AG20443 (cell line): ENCODE measurements at regions not wholly inside any gene's neighbourhood (a gene's known extent, or its start where the extent isn't known, plus 50 kb on each side); places are given as distances from the start of the nearest gene placed in this dataset.

Experiments
- DNase-seq: peaks from one replicate; pipeline ENCODE4 v3.0.0; 2012; ENCODE audit warnings: low spot score, mixed read lengths

DNA sequence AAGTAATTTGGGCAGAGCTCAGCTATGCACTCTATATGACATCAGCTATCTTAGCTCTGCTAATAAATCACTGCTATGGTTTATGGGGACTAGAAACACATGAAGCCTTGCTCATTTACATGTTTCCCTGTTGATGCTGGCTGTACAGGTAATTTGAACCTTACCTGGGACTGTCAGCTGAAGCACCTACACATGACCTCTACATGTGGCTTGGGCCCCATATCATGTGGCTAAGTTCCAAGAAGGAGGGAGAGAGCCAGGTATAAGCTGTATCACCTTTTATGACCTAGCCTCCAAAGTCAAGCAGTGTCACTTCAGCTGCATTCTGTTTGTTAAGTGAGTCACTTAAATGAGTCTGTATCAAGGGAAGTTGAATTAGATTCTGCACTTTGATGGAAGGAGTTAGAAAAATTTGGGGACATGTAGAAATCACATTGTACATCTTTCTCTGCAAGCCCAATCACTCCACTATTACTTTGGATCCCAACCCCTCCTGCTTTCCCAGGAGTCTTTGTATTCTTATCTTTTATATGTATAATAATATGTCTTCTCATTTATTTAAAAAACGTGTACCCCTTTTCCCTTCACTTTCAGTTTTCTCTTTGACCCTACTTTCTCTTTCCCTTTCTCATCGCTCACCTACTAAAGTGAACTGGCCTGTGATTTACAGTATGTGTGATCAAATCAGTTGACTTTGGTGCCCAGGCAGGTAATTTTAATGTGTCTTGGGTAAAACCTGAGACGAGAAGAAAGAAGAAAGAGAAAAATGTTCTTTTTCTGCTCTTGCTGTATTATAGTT is 53.4 kb upstream of the PRKACB start:
- DNase-seq: no peak

DNA sequence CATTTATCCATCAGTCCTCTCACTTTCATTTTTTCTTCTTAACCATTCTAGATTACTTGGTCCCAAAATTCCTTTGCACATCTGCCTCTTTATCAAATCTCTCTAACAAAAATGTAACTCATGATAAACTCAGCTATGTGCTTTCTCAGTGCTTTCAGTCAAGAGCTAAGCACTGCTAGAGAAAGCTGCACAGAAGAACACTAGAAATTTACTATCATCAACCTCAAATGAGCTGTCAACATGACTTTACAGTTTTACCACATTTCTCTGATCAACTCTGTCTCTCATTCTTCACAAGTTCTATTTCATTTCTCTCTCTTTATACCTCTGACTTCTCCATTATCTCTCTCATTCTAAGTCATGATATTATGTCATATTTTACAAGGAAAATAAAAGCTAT is 54.2 kb upstream of the PRKACB start:
- no peak for DNase-seq

DNA sequence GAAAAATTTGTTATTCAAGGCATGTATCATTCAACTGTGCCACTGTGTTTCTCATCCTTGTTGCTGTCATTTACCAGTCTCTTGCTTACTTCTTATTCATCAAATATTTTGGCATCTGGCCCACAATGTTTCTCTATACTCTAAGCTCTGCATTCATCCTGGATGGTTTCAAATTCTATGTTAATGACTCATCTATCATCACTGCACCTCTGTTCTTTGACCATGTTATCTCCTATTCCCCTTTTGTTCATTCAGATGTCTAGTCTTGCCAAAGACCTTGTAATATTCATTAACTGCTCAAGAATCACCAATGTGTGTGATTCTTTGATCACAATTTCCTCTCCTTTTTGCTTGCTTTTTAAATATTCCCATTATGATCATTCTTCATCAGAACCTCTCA is 54.6 kb upstream of the PRKACB start:
- no peak for DNase-seq

DNA sequence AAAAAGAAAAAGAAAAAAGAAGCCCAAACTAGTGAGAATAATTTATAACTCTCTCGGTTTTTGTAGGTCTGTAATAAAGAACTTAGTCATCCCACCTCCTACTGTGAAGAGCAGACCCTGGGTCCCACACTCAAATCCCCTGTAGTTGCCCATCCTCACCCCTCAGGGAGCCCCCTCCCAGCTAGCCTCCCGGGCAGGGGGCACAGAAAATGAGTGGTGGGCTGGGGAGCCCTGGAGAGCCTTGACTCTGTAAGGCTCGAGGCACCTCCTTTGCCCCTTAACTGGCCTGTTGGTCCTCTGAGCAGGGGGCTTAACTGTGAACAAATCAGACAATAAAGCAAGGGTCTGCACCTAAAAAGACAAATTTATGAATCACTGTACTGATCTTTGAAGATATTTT is 57.5 kb upstream of the PRKACB start:
- no peak for DNase-seq

DNA sequence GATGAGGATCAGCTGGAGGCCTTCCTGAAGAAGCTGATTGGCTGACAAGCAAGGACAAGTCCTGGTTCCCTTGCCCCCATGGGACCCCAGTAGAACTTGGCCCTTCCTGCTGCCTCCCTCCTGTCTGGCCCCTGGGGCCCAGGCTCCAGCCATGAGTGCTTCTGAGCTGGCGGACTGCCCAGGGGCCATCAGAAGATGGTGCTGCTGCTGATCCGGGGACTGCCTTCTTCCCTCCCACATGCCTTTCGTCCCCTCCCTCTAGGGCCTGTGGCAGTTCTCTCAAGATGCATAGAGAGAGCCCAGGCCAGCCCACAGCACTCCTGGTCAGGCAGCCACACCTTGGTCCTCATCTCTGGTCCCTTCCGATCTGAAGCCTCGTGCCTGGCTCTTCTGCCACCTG is 57.9 kb upstream of the PRKACB start:
- DNase-seq: no peak

DNA sequence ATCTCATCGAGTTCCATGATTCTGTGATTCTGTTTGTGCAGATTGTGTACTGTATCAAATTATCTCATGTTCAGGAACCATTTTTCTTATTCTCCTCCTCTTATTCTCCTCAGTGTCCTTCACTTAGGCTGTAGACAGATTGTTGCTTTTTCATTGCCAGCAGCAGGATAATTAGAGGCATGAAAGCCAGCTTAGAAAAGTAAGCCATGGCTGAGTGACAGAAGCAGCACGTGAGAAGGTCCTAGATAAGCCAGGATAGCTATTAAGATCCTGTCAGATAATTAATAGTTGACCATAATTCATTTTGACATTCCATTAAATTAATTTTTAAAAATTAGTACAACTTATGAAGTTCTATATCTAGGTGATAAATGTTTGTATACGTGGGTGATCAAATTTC is 60.8 kb upstream of the PRKACB start:
- DNase-seq: no peak

DNA sequence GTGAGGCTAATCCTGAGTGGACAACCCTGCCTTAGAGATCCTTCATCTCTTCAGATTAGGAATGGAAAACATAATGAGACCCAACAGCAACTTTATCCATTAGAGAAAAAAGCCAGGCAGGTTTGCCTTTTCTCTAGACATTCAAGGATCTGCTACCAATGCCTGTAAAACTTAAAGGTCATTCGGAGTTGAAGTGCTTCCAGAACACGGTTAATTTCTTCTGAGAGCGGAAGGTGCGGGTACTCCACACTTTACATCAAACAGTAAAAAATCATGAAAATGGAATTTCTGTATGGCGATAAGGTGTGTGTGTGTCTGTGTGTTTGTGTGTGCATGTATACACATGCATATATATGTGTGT is 65.2 kb upstream of the PRKACB start:
- no peak for DNase-seq

DNA sequence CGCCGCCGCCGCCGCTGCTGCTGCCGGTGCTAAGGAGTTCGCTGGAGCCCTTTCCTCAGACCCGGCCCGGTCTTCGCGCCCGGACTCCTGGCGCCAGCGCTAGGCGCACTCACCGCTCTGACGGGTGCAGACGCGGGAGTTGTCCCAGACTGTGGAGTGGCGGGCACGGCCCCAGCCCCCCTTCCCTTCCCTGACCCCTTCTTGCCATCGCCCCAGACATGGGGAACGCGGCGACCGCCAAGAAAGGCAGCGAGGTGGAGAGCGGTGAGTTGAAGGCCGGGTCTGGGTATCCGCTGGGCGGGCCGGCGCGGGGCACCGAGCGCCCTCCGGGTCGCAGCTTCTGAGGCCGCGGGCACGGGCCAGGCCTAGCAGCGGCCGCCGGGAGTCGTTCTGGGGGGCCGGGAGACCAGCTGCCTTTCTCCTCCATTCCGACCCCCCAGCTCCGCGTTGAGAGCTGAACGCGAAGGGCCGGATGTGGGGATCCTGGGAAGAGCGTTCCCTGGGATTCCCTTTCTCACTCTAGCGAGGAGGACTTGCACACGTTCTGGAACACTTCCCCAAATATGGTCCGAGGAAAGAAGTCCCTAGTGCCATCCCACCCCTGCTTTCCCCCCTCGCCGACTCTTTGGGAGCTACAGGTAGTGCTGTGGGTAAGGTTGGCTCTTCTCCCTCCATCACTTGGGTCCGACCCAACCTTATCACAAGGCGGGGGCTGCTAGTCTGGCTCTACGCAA is 65.8 kb upstream of the PRKACB start:
- DNase-seq: no peak

DNA sequence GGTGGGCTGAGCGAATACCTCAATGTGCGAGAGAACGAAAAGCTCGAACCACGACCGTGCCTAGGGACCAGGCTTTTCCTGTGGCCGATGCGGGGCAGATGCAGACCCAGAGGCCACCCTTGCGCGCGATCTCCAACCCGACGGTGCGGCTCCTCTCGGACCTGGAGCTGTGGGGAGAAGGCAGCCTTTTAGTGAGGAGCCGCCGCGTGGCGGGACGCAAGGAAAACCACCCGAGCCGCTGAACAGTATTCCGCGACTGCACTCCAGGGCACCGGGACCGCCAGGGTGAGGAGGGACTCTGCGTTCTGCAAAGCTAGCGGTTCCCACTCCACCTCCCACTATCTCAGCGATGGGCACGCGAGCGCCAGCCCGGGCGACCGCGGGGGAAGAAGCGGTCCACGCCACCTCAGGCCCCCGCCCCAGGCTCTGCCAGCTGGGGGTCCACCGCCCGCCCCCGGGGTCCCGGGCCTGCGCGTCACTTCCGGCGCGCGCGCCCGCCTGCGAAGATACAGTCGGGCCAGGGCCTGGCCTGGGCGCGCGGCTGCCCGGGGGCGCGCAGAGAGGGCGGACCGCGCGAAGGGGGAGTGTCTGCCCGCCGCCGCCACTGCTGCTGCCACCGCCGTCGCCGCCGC is 66.5 kb upstream of the PRKACB start:
- DNase-seq: peak; percentile 97

DNA sequence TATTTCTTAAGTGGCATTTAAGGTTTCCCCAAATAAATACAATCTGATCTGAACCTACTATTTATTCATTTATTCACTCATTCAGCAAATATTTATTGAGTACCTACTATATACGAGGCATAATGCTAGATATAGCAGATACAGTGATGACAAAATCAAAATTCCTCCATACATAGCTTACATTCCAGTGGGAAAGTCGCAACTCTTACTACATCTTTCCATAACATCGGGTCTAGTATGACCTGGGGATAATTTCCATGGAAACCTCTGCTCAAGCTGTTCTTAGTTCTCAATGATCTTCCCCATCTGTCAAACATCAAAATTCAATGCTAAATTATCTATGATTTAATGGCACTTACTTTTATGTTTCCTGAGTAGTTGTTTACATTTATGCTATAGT is 70.8 kb upstream of the PRKACB start:
- no peak for DNase-seq

DNA sequence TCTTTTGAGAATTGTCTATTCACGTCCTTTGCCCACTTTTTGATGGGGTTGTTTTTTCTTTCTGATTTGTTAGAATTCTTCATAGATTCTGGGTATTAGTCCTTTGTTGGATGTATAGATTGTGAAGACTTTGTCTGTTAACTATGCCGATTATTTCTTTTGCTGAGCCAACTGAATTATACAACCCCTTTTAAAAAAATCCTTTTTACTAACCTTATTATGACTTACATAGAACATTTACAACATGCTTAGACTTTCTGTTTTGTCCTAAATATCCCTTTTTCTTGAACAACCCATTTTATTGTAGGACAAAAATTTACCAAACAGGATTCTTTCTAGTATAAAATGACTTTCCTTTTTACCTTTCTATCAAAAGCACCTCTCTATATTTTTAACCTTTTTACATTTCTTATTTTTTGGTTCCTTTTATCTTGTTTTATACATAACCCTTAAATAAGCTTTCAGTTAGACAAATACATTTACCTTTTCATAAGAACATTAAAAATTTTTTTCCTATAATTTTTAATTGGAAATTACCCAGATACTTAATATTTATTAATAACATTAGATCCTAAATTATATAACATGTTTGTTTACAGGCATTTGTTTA is 70.4 kb upstream of the TTLL7 start:
- DNase-seq: no peak

DNA sequence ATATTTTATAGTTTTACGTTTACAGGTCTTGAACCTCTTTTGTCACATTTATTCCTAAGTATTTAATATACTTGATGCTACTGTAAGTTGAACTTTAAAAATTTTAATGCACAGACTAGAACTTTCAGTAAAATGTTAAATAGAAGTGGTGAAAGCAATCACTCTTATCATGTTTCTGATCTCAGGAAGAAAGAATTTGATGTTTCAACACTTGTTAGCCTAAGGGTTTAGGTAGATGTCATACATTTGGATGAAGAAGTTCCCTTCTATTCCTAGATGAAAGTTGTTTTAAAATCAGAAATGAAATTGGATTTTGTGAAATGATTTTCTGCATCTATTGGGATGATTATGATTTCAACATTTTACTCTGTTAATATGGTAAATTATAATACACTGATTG is 63.6 kb upstream of the TTLL7 start:
- DNase-seq: no peak

DNA sequence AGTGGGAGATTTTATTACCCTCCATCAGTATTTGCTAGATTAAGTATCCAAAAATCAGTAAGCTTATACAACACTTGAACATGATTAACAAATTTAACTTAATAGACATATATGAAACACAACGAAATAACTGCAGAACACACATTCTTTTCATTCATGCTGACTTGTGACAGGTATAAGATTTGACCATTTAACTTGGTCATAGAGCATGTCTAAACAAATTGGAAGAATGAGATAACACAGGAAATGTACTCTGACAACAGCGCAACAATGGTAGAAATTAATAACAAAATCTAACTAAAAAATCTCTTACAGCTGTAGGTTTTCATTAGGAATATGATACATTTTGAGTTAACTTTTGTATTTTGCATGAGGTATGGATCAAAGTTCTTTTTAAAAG is 62.4 kb upstream of the TTLL7 start:
- DNase-seq: no peak

DNA sequence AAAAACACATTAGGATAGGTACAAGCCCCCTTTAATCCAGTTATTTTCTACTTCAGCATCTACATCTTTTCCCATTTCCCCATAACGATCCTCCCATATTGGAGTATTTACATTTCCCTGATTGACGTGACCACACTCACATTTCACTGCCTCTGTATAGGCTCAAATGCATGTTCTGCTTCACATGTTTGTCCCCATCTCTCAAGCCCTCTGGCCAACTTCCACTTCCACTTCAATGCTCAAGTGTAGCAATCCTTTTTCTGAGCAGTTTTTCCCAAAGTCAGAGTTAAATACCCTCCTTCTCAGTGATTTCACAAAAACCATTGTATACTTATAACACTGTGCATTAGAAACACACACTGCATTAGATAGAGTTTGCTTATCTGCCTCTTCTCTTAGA is 61.8 kb upstream of the TTLL7 start:
- no peak for DNase-seq

DNA sequence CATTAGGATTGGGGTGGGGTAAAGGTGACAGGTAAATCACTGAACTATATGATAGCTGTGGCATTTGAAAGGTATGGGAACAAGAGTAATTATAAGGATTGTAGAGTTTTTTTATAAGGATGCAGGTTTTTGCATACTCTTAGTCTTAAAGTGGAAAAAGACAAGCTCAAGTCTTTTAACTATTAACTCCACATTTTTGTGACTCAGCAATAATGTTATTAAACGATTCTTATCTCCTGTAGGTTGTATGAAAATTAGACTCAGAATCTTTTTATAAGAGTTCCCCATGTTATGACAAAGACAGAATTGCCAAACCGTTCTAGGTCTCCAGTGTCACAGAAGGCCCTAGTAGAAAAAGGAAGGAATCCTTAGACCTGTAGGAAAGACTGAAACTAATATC is 49.9 kb upstream of the TTLL7 start:
- DNase-seq: no peak
